GM18909 (cell line): ENCODE measurements at regions not wholly inside any gene's neighbourhood (a gene's known extent, or its start where the extent isn't known, plus 50 kb on each side); places are given as distances from the start of the nearest gene placed in this dataset.
"Not testable (repeated sequence)": the region's sequence is repeated elsewhere in the genome, so short reads cannot be mapped to it uniquely, and the experiment has no call there.

Experiments used
- ATAC-seq: cut with Tn5 transposase; IDR thresholded peaks from one replicate; pipeline ENCODE4 v1.9.1; 2021; ENCODE audit warnings: mild to moderate bottlenecking; ENCODE audit not compliant: unreplicated experiment, poor library complexity

DNA sequence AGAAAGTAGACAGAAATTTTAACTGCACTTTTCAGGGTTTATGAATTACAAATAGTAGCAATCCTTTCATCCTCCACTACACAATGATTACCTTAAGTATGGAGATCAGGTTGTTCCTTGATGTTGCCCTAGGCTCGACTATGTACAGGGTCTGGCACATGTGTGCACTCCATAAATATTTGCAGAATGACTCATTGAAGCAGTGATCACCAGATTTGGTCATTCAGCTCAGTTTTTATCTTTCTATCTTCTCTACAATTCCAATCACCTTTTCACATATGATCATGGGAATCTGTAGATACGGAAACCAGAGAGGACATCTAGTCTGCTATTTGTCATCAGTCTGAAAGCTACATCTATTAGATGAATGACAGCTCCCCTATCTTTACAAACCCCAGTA is 171.7 kb upstream of the HCCS start:
- no peak for ATAC-seq

DNA sequence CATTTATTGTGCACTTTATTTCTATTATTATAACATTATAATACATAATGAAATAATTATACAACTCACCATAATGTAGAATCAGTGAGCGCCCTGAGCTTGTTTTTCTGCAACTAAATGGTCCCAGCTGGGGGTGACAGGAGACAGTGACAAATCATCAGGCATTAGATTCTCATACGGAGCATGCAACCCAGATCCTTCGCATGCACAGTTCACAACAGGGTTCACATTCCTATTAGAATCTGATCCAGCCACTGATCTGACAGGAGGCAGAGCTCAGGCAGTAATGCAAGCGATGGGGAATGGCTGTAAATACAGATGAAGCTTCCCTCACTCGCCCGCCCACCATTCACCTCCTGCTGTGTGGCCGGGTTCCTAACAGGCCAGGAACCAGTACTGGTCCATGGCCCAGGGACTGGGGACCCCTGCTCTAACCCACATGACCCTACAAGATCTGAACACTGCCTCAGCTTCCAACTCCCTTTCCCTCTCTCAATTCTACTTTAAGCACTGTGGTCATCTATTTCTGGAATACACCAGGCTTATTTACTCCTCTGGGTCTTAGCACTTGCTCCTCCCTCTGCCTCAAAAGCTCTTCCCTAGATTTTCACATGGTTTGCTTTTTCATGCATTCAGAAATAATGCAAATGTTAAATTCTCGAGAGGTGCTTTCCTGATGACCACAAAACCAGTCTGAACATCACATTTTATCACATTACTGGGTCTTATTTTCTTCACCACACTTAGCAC is 166.8 kb upstream of the HCCS start:
- no peak for ATAC-seq

DNA sequence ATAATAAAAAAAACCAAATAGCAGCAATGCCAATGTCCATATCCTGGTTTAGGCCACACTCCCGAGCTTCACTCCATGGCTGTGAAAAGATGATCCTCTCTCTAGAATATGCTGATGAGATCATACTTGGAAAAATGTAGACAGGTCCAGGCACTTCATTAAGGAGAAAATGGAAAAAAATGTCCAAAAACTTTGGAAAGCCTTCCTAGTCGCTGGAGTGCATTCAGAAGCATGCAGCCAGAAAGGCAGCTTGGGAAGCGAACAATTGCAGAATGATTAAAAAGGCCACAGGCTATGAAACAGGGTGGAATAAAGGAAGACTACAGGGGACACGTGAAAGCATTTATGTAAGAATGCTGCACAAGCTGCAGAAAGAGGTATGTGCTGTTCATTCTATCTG is 165.6 kb upstream of the HCCS start:
- no peak for ATAC-seq

DNA sequence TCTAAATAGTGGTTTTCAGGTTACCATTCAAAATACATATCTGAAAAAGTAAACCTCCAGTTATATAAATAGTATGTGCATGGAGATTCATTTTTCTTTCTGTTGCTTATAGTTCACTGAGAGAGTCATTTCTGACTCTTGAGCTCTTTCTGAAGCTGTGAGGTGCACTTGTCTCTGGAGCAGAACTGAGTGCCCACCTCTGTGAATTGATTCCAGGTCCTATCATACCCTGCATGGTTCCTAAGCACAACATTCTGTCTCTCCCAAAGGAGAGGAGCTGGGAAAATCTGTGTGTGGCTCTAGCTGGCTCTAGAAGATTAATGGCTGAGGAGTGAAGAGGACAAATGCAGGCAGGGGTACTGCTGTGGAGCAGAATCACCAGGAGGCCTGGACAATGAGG is 161.6 kb upstream of the HCCS start:
- ATAC-seq = no peak

DNA sequence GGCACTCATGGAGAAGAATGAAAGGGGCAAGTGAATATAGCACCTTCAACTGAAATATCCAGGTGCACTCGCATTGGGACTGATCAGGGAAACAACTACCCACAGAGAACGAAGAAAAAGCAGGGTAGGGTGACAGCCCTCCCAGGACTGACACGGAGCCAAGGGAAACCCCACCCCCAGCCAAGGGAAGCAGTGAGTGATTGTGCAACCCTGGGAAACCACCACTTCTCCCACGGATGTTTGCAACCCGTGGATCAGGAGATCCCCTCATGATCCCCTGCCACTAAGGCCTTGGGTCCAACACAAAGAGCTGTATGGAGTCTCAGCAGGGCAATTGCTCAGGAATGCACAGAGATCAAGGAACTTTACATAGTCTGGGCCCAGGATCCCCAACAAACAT is 158.5 kb upstream of the HCCS start:
- no peak for ATAC-seq

DNA sequence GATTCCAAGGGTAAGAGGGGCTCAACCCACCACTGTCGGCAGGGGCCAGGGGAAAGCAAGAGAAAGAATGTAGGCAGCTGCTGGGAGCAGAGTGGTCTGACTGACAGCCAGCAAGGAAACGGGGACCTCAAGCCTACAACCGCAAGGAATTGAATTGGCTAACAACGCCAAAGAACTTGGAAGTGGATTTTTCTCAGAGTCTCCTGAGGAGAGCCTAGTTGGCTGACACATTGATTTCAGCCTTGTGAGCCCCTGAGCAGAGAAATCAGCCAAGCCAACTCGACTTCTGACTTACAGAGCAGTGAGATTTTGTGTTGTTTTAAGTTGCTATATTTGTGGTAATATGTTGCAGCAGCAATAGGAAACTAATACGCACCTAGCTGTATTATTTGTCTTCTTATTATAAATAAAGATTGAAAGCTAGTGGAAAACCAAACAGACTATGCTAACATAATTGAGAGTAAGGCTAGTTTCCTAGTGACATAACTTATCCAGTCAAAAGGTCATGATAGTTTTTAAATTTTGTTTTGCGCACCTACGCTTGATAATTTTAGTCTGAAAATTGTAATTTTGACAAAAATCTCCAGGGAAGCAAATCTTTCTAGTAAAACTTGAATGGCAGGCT is 145.8 kb upstream of the HCCS start:
- no peak for ATAC-seq

DNA sequence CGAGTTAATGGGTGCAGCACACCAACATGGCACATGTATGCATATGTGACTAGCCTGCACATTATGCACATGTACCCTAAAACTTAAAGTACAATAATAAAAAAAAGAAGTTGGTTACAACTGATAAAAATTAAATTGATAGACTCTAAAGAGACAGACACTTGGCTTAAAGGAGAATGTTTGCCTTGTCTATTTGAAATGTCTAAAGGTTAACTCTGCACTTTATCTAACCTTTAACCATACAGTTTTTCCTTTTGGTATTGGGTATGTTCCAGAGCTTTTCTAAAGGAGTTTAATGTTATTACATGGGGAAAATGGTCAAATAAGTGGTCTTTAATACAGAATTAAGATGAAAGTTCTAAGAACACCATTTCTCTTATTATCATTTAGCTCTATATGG is 145.1 kb upstream of the HCCS start:
- no peak for ATAC-seq

DNA sequence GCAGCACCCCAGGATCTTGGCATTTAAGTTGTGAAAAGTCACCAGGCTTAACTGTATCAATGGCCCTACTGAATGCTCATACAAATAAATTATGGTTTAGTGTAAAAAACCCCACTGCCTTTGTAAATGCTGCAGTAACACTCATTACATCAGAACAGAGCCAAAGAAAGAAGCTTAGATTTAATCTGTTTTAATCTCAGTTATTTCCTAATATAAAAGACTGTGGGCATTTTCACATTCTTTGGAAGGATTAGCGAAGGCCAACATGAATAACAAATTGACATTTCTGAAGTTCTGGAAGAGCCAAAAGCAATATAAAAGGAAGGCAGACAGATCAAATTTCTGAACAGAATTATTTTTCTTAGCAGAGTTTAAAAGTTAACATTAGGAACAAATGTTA is 140.0 kb upstream of the HCCS start:
- no peak for ATAC-seq

DNA sequence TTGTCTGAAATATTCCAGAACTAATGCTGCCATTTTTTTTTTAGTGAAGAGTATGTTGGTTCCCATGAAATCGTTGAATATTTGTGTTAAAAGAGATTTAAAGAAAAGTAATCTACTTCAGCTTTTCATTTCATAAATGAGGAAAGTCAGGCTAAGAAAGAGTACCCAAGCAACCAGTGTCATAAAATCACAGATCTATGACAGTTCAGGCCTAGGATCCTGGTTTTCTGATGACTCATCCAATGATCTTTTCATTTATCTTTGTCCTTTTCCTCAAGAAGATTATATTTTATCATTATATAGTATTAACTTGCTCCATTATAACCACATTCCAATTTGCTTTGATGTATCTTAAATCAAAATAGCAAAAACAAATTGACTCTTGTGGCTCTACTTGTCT is 139.4 kb upstream of the HCCS start:
- no peak for ATAC-seq

DNA sequence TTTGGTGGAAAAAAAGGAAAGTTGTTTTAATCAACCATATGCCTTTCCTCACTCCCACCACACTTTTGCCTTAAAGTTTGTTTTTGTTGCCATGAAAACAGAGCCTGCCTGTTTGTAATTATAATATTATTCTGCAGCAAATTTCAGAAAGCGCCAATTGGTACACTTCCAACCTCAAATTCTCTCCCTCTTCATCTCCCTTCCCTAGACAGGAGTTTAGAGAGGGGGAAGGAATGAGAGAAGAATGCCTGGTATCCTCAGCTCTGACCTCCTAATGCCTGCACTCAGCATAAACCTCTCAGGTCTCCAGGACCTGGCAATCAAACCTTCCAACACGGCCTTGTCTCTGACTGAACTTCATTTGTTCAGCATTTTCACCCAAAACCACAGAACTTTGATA is 138.4 kb upstream of the HCCS start:
- ATAC-seq = no peak

DNA sequence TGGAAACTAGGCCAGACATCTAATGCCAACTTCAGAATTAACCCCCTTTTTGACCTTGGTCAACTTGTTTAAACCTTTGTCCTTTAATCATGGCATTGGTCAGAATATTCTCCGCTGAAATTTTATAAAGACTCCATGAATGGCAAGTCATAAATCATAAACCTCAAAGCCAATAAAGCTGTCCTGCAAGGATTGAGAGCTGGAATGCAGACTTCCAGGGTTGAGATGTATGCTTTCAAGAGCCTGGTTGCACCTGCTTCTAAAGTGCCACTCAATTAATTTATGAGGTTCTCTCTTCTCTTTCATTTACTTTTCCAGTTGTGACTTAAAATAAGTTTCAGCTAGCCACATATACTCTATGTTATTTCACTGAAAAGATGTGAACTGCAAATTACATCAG is 136.2 kb upstream of the HCCS start:
- no peak for ATAC-seq

DNA sequence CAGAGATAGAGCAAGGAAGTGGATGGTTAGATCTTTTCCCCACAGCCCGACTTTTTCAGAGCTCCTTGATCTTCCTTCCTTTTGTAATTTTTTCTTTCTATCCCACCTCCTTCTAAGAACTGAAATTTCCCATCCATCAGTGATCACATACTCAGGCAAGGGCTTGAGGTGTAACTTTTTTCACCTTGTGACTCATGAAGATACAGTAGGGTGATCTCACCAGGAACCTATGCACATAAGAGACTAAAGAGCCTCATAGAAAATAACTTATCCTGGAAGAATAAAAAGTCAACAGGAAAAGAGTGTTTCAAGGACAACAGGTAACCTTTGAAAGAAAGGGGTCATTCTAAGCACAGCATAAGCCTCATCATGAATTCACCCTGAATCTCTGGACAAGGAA is 131.2 kb upstream of the HCCS start:
- no peak for ATAC-seq

DNA sequence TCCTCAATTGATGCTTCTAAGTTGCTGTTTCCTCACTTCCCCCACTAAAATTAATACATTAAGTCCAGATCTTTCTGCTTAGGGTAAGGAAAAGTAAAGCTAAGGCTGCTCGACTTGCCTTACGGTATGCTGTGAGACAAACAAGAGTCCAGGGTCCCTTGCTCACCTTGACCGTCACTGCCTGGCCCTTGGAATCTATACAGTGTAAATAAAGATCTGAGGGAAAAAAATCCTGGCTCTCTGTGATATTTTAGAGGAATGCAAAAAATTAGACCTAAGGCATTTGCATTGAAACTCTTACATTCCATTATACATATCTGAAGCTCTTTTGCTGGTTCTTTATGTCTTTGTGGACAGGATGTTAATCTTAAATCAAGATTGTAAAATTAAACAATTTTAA is 129.6 kb upstream of the HCCS start:
- ATAC-seq = no peak

DNA sequence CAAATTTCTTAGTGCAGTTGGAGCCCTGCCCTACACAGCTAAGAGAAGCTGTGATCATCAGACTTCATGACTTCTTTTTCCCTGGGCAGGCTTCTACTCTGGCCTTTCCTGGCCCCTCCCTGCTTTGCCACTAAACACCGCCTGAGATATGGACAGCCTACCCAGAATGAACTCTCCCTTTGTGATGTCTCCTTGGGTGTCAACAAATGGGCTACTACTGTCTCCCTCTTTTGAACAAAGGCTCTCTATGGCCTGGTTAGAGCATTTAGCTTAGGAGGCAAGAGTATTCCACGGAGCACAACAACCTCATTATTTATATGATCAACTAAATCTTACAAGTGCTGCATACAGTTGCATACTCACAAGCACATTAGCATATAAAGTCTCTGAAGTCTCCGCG is 127.6 kb upstream of the HCCS start:
- ATAC-seq = no peak

DNA sequence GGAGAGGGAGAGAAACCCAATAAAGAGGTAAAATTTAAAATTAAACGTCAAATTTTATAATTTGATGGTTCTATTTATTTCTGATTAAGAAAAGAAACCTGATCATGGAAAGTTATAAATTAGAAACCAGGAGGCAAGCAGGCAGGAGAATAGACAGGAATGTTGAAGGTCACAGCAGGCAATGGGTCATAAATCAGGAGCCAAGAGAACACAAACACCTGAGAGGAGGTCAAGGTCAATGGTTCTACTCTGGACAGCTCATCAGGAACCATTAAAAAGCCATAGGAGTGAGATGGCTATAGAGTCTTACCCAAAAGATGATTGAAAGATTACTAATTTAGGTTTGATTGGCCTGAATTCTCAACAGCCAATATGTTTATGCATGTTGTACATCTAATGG is 126.9 kb upstream of the HCCS start:
- no peak for ATAC-seq

DNA sequence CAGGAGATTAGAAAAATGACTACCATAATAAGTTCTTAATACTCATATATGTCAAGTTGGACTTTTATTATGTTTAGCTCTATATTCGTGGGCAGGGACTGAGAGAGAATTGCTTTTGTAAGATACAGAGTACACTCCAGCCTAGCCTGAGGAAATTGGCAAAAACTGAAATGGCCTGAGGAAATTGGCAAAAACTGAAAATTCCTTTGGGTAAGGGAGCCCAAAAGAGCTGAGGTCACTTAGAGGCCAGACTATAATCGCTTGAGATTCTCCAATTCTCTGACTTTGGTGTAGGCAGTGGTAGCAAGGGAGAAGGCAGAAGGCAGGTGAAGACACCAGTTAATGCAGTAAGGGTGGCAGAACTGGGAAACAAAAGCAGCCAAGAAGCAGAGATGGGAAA is 124.5 kb upstream of the HCCS start:
- ATAC-seq = no peak

DNA sequence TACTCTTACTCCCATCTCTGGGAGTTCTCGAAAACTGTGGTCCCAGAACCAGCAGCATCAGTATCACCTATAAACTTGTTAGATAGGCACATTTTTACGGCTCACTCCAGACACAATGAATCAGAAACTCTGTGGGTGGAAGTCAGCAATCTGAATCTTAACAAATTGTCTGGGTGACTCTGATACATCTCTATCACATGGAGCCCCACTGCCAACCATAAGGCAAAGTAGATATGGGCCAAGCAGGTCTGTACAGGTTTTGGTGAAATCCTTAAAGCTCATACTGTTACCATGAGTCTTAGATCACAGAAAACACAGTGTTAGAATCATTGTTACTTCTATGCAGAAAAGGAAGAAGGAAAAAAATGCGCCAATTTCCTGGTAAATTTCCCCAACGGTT is 122.5 kb upstream of the HCCS start:
- ATAC-seq = no peak

DNA sequence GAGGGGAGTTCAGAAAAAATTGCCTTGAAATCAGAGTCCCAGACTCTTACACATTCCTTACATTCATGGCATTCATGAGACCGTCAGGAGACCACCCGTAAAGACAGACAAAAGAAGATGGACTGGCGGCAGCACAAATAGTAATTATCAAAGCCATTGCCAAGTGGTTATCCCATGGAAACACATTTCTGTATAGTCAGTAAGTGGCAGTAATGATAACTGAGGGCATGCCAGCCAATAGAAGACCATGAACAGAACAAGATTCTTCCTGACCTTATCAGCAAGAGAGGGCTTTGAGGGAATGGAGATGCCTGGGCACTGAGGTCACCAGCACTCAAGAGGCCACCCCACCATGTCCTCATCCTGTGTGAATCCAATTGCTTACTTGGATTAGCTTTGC is 121.7 kb upstream of the HCCS start:
- no peak for ATAC-seq

DNA sequence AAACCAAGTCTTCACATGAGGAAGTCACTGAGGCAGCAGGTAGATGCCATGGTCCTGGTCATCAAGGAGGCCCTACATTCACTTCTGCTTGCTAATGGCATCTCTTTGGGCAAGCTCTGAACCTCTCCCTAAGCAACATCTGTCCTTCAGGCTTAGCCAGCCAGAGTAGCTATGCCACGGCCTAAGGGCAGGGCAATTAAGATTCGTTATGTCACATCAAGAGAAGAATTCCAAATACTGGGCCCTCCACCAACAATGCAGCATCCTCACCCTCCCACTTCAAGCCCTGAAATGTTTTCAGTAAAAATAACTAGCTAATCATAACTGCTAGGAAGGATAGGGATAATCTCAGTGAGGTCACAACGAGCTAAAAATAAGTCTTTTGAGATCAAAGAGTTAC is 120.7 kb upstream of the HCCS start:
- ATAC-seq = no peak

DNA sequence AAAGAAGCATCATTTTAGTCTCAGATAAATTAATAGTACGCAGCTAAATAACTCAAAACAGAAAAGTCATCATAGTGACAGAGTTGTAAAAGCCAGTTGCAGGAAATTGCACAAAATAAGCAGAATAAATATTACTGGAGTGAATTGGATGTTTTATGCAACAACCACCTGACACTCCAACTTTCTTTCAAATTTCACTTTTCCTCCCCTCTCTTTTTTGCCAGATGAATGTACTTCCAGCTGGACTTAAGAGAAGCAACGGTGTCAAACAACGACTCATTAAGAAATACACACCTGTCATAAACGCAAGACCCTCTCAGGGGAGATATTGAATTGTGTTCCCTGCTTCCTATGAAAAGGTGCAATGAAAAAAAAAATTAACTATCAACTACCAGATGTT is 120.2 kb upstream of the HCCS start:
- ATAC-seq = no peak

DNA sequence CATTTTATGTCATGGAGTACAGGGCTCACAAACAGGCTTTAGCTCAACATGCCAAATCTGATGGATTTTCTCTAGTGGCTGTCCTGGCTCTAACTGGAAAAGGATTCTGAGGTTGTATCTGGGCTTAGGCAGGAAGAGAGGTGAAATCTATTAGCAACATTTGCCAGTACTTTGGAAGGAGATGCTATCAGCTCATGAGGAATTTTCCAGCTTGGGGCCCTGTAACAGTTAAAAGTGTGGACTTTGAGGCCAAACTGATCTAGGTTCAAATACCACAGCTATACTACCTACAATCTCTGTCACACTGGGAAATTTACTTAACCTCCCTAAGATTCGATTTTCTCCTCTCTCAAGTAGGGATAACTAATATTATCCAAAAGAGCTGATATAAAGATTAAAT is 119.0 kb upstream of the HCCS start:
- ATAC-seq = no peak

DNA sequence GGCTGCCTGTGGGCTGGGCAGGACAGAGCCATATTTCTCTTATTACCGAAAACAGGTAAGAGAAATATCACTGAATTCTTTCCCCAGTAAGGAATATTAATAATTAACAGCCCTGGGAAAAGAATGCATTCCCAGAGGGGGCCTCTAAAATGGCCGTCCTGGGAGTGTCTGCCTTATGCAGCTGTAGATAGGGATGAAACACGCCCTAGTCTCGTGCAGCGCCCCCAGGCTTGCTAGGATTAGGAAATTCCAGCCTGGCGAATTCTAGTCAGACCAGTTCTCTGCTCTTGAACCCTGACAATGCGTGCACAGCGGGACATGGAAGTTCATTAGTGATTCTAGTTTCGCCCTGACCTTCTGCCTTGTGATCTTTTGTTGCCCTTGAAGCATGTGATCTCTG is 104.1 kb upstream of the HCCS start:
- ATAC-seq = not testable (repeated sequence)
